ENCODE measurements at regions not wholly inside any gene's neighbourhood (a gene's known extent, or its start where the extent isn't known, plus 50 kb on each side); places are given as distances from the start of the nearest gene placed in this dataset.

DNA sequence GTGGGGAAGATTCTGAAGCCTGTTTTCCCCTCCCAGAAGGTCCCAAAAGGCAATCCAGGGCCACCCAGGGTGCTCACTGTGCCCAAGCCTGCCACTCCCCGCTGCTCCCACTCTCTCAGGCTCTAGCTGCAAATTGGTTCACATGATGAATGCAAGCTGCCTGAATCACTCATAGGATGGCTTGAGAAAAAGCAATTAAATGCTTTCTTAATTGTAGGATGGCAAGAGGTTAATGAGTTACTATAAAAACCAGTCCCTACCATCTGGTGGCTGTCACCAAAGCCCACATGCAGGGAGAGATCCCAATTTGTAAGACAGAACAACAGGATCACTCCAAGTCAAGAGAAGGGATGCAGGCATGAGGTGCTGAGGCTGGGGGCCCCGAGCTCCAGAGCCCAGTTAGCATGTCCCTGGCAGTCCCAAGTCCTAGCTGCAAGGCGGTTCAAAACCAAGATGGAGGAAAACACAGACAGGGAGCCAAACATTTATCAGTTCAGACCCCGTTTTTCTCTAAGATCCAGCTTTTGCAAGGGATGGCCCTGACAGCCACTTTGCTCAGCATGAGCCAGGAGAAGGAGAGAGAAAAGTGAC lies 207.1 kb downstream of the UACA start:
- H4K91ac ChIP-seq (ENCODE audit: insufficient read depth, low read depth, low read length): no peak overlapping the region
- peaks cover 5% of the 10 kb centered on the region; the same call in 1 of the 2 replicates for H3K9me3 ChIP-seq (ENCODE audit: control insufficient read depth, insufficient read depth, low read length)
- peaks cover 9% of the 10 kb centered on the region for H3K9me1 ChIP-seq (ENCODE audit: insufficient read depth, low read length)
- H3K4me1 ChIP-seq (ENCODE audit: control insufficient read depth, insufficient read depth, low read length): peaks cover 11% of the 10 kb centered on the region
- no peak overlapping the region for H2AK9ac ChIP-seq (replicated peaks; ENCODE audit: low read depth, low read length, poor library complexity)
- no peak overlapping the region for H4K8ac ChIP-seq (ENCODE audit: low read depth in 2 of 2, low read length in 2 of 2)
- WGBS, 2 experiments (ENCODE audit: extremely low coverage in 2 of 2, insufficient read length in 1 of 2): no CpG with 5 or more reads among the region's 4 CpGs
- no peak overlapping the region for H3K4me2 ChIP-seq (ENCODE audit: low read depth, low read length)
- H3K18ac ChIP-seq (ENCODE audit: low read depth, low read length): no peak overlapping the region
- BruUV-seq (replicated peaks): no TSS peak
- no peak for DNase-seq
- no peak overlapping the region for H3K4me3 ChIP-seq (ENCODE audit: insufficient read depth, low read depth, low read length)
- no peak overlapping the region for H4K5ac ChIP-seq (ENCODE audit: low read depth, low read length)
- no peaks in the 10 kb centered on the region for H3K79me1 ChIP-seq (ENCODE audit: low read depth in 1 of 2, low read length in 2 of 2)
- H2BK120ac ChIP-seq (ENCODE audit: low read depth, low read length): no peak overlapping the region
- intact Hi-C loops (cut with micrococcal nuclease) (no loop called here), in situ Hi-C loops (cut with MboI; ENCODE audit: low sequenced_read_pairs) (no loop called here), dilution Hi-C loops (cut with HindIII; ENCODE audit: low sequenced_read_pairs, unreplicated experiment) (no loop called here)
- POLR2A ChIA-PET (ENCODE audit: unreplicated experiment): no interaction called here
- no peak overlapping the region for H2AFZ ChIP-seq (replicated peaks; ENCODE audit: low read length, poor library complexity)
- peaks cover 60% of the 10 kb centered on the region for H3K27me3 ChIP-seq (ENCODE audit: control insufficient read depth, insufficient read depth, low read length)
- no peak for ATAC-seq (ENCODE audit: low read depth)
- H2BK15ac ChIP-seq (ENCODE audit: low read depth, low read length): no peak overlapping the region
- no peak overlapping the region for H3K23ac ChIP-seq (ENCODE audit: low read depth, low read length)
- no peak overlapping the region for H3K56ac ChIP-seq (ENCODE audit: extremely low read depth, insufficient read depth, low read length)
- H4K20me1 ChIP-seq (ENCODE audit: insufficient read depth, low read length): no peaks in the 10 kb centered on the region
- H2BK5ac ChIP-seq (ENCODE audit: low read depth, low read length, poor library complexity, severe bottlenecking): no peak overlapping the region
- H2AK5ac ChIP-seq (ENCODE audit: low read depth, low read length): no peak overlapping the region
- no peak overlapping the region for H3K9ac ChIP-seq (ENCODE audit: low read depth, low read length)
- no peaks in the 10 kb centered on the region for H3K36me3 ChIP-seq (ENCODE audit: control insufficient read depth, insufficient read depth, low read length)
- H3K27ac ChIP-seq (ENCODE audit: insufficient read depth, low read length): no peak overlapping the region
- TF ChIP-seq RAD21 (IDR thresholded peaks at IDR 0.05; ENCODE audit: low read length): no peak
- TF ChIP-seq FOS (IDR thresholded peaks at IDR 0.05; ENCODE audit: low read depth, low read length): no peak
- TF ChIP-seq CHD1 (IDR thresholded peaks at IDR 0.05; ENCODE audit: low read depth, low read length): no peak
- TF ChIP-seq SMC3 (IDR thresholded peaks at IDR 0.05; ENCODE audit: low read depth, low read length): no peak
- no peak for TF ChIP-seq BHLHE40 (IDR thresholded peaks at IDR 0.05; ENCODE audit: low read depth, low read length)
- TF ChIP-seq, protein P1, sequence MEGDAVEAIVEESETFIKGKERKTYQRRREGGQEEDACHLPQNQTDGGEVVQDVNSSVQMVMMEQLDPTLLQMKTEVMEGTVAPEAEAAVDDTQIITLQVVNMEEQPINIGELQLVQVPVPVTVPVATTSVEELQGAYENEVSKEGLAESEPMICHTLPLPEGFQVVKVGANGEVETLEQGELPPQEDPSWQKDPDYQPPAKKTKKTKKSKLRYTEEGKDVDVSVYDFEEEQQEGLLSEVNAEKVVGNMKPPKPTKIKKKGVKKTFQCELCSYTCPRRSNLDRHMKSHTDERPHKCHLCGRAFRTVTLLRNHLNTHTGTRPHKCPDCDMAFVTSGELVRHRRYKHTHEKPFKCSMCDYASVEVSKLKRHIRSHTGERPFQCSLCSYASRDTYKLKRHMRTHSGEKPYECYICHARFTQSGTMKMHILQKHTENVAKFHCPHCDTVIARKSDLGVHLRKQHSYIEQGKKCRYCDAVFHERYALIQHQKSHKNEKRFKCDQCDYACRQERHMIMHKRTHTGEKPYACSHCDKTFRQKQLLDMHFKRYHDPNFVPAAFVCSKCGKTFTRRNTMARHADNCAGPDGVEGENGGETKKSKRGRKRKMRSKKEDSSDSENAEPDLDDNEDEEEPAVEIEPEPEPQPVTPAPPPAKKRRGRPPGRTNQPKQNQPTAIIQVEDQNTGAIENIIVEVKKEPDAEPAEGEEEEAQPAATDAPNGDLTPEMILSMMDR (conservative IDR thresholded peaks at IDR 0.05; ENCODE audit: low read depth, low read length): no peak
- TF ChIP-seq, protein P2, sequence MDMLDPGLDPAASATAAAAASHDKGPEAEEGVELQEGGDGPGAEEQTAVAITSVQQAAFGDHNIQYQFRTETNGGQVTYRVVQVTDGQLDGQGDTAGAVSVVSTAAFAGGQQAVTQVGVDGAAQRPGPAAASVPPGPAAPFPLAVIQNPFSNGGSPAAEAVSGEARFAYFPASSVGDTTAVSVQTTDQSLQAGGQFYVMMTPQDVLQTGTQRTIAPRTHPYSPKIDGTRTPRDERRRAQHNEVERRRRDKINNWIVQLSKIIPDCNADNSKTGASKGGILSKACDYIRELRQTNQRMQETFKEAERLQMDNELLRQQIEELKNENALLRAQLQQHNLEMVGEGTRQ (IDR thresholded peaks at IDR 0.05; ENCODE audit: low read depth, low read length): no peak
- no peak for TF ChIP-seq RCOR1 (IDR thresholded peaks at IDR 0.05; ENCODE audit: insufficient replicate concordance, low read length)
- H2BK20ac ChIP-seq (ENCODE audit: low read depth, low read length): no peak overlapping the region
- CTCF ChIA-PET: no interaction called here
- H3K14ac ChIP-seq (replicated peaks; ENCODE audit: low read depth, low read length): no peak overlapping the region
- no peak overlapping the region for H3K4ac ChIP-seq (ENCODE audit: low read depth, low read length)
